ENCODE measurements at regions not wholly inside any gene's neighbourhood (a gene's known extent, or its start where the extent isn't known, plus 50 kb on each side); places are given as distances from the start of the nearest gene placed in this dataset.

- TF ChIP-seq, protein P1, sequence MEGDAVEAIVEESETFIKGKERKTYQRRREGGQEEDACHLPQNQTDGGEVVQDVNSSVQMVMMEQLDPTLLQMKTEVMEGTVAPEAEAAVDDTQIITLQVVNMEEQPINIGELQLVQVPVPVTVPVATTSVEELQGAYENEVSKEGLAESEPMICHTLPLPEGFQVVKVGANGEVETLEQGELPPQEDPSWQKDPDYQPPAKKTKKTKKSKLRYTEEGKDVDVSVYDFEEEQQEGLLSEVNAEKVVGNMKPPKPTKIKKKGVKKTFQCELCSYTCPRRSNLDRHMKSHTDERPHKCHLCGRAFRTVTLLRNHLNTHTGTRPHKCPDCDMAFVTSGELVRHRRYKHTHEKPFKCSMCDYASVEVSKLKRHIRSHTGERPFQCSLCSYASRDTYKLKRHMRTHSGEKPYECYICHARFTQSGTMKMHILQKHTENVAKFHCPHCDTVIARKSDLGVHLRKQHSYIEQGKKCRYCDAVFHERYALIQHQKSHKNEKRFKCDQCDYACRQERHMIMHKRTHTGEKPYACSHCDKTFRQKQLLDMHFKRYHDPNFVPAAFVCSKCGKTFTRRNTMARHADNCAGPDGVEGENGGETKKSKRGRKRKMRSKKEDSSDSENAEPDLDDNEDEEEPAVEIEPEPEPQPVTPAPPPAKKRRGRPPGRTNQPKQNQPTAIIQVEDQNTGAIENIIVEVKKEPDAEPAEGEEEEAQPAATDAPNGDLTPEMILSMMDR (IDR thresholded peaks at IDR 0.05; ENCODE audit: low read depth, low read length), result no peak
- no peak for DNase-seq (ENCODE audit: extremely low read depth, low read depth)
Observed at GRCh38 chr14:66426451-66426850, 59.7 kb upstream of the CCDC196 start.

DNA sequence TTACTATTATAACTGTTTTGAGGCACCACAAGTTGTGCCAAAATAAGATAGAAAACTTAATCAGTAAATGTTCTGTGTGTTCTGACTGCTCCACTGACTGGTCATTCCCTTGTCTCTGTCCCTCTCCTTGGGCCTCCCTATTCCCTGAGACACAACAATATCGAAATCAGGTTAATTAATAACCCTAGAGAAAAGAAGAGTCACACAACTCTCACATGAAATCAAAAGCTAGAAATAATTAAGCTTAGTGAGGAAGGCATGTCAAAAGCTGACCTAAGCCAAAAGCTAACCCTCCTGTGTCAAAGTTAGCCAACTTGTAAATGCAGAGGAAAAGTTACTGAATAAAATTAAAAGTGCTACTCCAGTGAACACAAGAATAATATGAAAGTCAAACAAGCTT lies 53.8 kb upstream of the CCDC196 start:
- TF ChIP-seq, protein P1 (IDR thresholded peaks at IDR 0.05; ENCODE audit: low read depth, low read length), result no peak
- DNase-seq (ENCODE audit: extremely low read depth, low read depth), result no peak

GRCh38 chr14:66434464-66434863 lies 51.7 kb upstream of the CCDC196 start:
- no peak for DNase-seq (ENCODE audit: extremely low read depth, low read depth)
- TF ChIP-seq, protein P1 (IDR thresholded peaks at IDR 0.05; ENCODE audit: low read depth, low read length), result no peak

DNA sequence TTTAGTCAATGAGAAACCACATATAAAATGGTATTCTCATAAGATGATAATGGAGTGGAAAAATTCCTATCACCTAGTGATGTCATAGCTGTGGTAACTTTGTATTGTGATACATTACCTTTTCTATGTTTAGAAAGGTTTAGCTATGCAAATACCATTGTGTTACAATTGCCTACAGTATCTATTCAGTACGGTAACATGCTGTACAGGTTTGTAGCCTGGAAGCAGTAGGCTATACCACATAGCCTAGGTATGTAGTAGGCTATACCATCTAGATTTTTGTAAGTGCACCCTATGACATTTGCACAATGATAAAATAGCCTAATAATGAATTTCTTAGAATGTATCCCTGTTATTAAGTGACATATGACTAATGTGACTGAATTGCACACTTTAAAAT lies 50.5 kb upstream of the CCDC196 start:
- DNase-seq (ENCODE audit: extremely low read depth, low read depth), result no peak
- TF ChIP-seq, protein P1 (IDR thresholded peaks at IDR 0.05; ENCODE audit: low read depth, low read length), result no peak

All from AG09319 (cell line).